Kidney glomerular epithelial cell (primary cell): ENCODE measurements at regions not wholly inside any gene's neighbourhood (a gene's known extent, or its start where the extent isn't known, plus 50 kb on each side); places are given as distances from the start of the nearest gene placed in this dataset.
"Not testable (repeated sequence)": the region's sequence is repeated elsewhere in the genome, so short reads cannot be mapped to it uniquely, and the experiment has no call there.

Experiments used
- DNase-seq: peaks from one replicate; lab custom pipeline; 2025; lab: John Stamatoyannopoulos, UW

DNA sequence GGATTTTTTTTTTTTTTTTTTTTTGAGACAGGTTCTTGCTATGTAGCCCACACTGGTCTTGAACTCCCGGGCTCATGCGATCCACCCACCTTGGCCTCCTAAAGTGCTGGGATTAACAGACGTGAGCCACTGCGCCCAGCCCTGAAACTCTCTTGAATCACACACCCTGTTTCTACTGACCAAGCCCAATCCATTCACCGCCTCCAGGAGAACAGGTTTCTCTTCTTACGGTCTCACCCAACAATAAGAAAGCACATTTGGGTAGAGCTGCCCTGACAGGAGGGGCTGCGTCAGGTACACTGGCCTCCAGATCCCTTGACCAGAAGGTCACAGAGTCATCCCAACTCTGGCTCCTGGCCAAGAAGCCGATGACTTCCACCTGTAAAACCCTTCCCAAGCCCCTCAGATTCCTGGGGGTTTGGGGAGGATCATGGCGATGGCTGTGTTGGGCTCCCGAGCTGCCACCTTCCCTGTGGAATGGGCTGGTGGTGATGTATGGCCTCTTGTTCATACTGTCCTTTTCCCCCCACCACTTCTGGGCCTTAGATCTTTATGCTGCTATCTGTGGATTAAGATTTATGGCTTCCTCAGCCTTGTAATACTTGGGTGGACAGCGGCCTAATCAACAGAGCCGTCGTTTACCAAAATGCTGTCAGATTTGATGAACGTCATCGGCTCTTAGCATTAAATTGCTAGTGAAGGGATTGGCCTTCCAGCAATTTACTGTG, 89.1 kb downstream of the KATNIP start:
- DNase-seq = no peak

DNA sequence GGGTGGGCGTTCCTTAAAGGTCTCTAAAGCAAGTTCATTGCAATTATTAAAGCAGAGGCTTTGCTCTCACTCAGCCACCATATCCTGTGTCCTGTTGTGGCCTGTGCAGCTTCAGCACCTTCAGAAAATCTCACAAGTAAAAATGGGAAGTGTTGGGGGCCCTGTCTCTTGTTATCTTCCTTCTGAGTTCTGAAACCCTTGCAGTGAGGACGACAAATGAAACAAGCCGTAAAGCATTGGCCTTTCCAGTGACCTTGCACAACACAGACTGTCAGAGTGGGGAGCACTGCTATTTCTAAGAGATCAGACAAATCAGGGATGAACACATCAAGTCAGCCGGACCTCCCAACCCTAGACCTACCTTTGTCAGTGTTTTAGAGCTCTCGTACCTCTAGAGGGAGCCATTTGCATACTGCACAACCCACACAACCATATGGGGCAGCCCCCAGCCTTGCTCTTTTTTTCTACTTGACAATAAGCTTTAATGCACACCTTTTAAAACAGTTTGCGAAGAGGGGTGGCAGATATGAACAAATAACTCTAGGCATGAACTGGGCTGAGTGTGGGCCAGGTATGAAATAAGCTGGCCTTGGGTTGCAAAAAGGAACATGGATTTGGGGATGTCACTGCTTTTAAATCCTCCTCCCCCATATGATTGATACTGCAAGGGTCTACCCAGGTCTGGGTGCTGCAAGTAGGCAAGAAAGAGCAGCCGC, 89.8 kb downstream of the KATNIP start:
- DNase-seq = peak; percentile 17

DNA sequence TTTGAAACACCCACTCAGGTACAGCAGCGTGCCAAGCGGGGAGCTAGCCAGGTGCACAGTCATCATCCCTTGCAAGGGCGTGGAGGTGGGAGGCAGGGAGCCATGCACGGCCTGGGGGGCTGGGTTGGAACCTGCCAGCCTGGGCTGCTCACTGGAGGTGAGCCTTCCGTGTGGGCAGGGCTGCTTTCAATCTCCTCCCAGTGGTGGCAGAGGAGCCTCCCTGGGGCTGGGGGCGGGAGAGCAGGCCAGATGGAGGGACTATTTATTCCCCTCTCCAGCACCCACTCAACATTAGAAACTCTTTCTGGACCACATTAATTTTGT, 90.3 kb downstream of the KATNIP start:
- no peak for DNase-seq

DNA sequence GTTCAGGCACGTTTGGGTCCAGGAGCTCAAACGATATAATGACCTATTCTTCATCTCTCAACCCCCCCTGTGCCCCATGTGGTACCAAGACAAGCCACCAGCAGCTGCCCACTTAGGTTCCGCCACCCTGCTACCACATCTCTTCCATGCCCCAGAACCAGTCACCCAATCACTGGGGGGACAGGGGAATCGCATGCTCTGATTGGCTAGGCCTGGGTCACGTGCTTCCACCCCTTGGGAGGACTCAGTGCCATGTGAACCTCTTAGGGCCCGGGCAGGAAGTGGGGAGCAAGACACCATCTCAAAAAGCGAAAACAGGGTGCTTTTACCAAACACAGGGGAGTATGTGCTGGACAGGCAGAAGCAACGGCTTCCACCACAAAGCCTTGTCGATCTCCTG, 91.3 kb downstream of the KATNIP start:
- no peak for DNase-seq

DNA sequence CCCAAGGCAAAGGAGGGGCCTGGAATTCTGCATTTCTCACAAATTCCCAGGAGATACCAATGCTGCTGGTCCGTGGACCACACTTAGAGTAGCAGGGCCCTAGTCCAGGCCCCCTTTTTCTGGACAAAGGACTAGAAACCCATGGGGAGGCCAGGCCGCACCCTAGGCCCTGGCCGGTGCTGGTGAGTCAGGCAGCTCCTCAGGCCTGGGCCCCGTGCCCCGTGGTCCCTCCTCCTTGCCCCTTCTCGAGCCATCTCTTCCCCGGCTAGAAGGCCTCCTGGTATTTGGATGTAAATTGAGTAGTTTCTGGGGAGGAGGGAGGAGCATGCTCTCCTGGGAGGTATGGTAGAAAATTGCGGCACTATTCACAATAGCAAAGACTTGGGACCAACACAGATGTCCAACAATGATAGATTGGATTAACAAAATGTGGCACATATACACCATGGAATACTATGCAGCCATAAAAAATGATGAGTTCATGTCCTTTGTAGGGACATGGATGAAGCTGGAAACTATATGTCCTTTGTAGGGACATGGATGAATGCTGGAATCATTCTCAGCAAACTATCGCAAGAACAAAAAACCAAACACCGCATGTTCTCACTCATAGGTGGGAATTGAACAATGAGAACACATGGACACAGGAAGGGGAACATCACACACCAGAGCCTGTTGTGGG, 91.9 kb downstream of the KATNIP start:
- not testable (repeated sequence) for DNase-seq

DNA sequence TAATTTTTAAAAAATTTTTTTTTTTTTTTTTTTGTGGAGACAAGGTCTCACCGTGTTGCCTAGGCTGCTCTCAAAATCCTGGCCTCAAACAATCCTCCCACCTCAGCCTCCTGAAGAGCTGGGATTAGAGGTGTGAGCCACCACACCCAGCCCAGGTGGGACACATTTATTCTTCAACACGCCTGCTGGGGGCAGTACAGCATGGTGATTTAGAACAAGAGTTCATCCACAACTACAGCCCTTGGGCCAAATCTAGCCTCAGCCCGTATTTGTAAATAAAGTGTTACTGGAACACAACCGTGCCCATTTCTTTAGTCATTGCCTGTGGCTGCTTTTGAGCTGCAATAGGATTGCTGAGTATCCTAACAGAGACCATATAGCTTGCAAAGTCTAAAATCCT, 92.8 kb downstream of the KATNIP start:
- no peak for DNase-seq

DNA sequence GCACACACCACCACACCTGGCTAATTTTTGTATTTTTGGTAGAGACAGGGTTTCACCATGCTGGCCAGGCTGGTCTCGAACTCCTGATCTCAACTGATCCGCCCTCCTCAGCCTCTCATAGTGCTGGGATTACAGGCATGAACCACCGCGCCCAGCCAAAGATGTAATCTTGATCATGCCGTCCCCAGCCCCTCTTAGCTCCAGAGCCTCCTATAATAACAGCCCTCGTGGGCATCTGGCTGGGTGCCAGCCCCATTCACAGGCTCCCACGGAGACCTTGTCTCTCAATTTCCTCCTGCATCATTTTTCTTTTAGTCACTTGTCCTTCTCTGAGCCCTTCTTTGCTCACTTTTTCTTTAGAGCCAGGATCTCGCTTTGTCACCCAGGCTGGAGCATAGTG, 94.2 kb downstream of the KATNIP start:
- no peak for DNase-seq

DNA sequence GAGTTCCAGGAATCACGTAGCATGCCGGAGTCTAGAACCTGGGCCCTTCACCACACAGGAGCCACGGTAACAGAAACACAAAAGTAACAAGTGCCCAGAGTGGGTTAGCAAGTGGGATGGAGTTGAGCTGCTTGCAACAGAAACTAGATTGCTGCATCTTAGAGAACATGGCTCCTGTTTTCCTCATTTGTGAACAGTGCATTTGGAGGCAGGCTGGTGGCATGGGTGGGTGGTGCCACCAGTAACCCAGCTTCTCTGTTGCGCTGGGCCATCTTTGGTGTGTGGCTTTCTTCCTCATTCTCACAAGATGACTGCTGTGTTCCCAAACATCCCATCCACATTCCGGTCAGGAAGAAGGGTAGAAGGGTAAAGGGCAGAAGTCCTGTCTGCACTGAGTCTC, 95.5 kb downstream of the KATNIP start:
- DNase-seq = no peak

DNA sequence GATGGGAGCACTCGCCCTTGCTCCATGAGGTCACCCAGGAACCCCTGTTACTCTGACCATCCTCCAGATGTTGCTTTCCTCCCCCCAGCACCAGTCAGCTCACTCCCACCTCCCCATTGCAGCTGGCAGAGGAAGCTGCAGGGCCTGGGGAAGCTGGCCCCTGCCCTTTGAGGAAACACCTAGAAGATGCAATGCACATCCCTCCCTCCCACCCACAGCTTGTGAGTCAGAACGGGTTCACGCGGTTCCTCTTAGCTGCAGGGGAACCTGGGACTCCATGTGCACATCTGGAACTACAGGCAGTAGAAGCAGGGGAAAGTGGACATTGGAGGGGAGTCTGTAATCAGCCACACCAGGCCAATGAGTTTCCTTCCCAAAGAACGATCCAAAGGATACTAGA, 96.9 kb downstream of the KATNIP start:
- no peak for DNase-seq

DNA sequence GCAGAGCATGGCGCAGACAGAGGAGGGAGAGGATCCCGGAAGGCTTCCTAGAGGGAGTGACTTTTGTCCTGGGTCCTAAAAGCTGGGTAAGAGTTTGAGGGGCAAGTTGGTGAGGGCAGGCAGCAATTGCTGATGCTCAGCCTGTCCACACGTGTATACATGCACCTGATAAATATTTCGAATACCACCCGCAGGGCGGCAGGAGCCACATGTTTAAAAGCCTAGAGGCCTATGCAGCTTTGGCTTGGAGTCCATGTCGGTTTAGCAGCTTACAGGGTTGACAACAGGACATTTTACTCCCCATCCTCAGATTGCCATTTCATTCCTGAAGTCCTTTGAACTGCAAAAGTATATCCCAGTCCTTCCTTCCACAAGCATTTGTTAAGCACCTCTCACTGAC, 99.1 kb downstream of the KATNIP start:
- no peak for DNase-seq

DNA sequence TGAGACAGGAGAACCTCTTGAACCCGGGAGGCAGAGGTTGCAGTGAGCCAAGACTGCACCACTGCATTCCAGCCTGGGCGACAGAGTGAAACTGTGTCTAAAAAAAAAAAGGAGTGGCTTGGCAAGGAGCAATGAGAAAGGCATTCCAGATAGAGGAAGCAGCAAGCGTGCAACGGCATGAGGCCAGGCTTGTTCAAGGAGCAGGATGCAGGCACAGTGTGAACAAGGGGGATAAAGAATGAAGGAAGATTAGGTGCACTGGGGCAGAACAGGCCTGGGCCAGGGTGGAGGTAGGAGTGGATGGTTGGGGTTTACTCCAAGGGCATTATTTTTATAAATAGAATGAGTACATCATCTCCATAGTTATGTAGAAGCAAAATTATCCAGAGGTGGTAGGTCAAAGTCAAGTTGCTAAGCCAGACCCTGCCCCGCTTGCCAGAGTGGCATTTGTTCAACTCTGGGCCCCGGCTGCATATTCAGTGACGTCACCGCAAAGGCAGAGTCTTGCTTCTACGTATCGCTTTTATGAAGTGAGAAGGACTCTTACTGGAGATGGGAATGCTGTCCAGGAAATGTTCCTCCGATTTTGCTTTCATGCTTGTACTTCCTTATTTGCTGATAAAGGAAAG, 100.2 kb downstream of the KATNIP start:
- DNase-seq = no peak

DNA sequence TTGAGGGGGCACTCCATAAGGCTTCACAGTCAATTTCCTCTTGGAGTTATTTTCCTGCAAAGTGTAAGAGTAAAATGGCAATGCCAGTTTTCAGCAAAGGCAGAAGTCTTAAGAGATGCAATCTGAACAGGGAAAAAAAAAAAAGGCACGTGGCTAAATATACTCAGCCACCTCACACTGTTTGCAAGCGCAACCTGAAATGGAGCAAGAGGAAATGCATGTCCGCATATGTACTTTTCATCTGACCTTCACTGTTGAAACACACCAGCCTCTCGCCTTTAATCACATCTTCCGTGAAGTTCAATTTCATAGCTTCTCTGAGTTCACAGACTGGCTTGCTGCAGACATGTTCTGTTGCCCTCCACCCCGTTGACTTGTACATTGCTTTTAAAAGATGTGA, 101.4 kb downstream of the KATNIP start:
- no peak for DNase-seq

DNA sequence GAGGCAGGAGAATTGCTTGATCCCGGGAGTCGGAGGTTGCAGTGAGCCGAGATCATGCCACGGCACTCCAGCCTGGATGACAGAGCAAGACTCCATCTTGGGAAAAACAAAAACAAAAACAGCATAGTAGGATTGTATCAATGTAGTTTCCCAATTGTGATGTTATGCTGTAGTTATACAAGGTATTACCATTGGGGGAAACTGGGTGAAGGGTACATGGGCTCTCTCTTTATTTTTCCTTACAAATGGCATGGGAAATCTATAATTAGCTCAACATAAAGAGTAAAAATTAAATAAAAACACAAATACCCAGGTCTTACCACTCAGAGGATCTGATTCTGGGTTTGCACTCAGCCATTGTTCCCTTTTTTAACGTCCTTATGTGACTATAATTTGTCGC, 107.9 kb downstream of the KATNIP start:
- DNase-seq = no peak

DNA sequence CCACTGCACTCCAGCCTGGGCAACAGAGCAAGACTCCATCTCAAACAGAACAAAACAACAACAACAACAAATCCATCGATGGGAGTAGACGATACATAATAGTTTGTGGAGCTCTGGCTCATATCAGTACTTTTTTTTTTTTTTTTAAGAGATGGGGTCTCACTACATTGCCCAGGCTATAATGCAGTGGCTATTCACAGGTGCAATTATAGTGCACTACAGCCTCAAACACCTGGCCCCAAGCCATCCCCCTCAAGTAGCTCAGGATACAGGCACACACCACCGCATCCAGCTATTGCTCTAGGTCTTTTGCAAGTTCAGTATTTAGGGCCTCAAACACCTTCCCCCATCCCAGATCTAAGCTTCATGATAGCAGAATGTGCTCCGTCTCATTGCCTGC, 110.6 kb downstream of the KATNIP start:
- no peak for DNase-seq

DNA sequence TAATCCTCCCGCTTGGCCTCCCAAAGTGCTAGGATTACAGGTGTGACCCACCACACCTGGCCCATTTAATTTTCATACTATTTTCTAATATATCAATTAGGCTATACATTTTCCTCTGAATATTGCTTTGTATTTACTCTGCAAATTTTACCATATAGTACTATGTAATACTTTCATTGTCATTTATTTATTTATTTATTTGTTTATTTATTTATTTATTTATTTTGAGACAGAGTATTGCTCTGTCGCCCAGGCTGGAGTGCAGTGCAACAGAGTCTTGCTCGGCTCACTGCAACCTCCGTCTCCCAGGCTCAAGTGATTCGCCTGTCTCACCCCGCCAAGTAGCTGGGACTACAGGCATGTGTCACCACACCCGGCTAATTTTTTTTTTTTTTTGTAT, 113.3 kb downstream of the KATNIP start:
- DNase-seq = not testable (repeated sequence)

DNA sequence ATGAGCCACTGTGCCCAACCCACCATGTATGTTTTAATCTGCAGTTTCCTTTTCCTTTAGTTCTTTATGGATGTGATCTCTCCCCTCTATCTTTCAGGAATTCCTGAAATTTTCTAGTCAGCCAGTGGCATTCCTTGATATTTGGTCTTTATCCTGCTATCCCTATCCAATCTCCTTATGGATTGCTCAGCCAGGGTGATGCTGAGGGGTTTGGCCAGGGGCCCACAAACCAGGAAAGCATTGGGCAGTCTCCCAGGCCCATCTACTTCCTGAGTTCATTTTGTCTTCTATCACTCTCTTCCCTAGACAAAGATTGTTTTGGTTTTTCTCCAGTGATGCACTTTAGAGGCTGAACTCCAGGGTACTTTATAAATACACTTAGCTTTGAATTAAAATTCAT, 115.9 kb downstream of the KATNIP start:
- no peak for DNase-seq

DNA sequence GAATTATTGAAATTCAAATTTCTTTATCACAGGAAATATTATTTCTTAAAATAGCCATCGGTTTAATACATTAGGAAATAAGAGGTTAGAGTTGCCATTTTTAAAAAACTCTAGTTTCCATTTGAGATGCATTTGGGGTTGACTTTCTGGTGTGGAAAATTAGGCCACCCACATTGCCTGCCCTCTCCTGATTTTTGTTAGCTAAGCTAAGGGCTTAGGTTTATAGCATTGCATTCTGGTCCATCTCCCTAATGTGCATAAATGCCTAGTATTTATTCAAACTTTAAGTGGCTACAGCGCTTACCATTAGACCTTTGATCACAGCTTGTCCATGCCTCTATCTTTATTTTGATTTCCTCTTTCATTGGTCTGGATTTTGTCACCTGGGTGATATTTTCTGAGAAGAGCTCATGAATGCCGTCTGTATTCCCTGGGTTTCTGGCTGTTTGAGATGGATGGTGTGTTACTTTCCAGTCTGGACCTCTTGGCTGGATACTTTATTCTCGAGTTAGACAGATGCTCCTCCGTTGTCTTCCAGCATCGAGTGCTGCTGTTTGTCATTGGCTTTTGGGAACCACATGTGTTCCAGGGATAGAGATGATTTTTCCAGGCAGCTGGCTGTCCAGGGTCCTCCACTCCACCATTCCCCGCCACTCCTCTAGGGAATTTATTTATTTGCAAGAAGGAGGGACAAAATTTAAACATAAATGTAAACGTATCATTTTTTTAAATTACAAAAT, 120.3 kb downstream of the KATNIP start:
- no peak for DNase-seq

DNA sequence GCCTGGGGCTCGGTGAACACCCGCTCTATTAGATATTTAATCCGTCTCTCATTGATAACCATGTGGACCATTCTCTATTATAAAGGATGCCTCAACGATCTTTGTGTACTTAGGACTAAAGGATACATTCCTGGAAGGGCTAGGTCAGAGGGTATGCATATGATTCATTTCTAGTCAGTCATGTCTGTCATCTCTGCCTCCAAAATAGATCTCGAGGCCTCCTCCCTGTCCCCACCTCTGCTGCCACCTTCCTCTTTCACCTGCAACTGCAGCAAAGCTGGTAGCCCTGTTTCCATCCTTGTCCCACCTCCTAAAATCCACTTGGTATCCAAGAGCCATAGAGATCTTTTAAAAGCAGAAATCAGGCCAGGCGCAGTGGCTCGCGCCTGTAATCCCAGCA, 121.5 kb downstream of the KATNIP start:
- no peak for DNase-seq

DNA sequence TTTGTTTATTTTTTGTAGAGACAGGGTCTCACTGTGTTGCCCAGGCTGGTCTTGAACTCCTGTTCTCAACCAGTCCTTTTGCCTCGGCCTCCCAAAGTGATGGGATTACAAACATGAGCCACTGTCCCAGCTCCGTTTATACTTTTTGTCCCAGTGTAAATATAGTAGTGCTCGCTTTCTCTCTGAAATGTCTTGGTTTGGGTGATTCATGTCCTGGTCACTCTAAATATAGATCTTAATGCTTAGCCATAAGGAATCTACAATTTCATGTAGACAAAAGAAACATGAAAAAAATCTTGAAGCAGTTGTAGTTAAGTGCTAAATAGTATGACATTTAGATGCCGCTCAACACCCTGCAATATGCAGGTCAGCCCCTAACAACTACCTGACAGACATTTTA, 126.9 kb downstream of the KATNIP start:
- DNase-seq = peak; percentile 23

DNA sequence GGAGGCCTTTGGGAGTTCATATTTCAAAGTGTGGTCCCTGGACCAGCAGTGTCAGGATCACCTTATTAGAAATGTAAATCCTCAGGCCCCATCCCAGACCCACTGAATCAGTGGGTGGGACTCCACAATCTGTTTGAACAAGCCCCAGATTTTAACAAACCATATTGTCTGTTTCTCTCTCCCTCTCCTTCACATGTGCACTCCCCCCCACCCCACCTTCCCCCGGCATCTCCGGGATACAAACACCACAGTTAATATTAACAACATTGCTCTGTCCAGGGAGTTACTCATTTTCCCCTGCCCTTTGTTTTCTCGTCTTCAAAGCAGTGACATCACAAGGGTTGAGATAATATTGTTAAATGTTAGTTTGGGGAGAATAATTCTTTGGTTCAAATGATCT, 127.3 kb downstream of the KATNIP start:
- peak; percentile 72 for DNase-seq

DNA sequence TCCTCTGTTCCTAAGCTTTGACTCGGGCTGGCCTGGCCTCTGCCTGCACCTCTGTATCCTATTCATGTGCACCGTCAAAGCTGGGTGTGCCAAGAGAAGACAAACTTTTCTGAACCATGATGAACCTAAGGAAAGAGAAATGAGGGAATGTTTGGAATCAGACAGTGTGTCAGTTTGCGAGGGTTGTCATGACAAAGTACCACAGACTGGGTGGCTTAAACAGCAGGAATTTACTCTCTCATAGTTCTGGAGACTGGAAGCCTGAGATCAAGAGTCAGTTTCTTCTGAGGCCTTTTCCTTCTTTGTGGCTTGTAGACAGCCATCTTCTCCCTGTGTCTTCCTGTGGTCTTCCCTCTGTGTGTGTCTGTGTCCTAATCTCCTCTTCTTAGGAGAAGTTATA, 129.0 kb downstream of the KATNIP start:
- DNase-seq = peak; percentile 8

DNA sequence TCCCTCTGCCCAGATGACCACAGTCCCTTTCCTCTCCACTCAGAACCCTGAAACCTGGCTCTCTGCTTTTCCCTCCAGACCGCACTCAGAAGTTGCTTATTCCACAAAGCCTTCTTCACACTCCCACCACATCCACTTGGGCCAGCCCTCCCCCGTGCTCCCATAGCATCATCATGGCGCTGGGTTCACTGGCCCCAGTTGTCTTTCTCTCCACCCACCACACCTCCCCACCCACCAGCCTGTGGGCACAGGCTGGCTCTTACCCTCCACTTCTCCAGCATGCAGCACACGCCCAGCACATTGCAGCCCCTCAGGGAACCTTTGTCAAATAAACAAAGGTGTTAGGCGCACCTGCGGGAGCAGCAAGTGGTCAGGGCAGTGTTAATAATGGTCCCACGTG, 130.0 kb downstream of the KATNIP start:
- DNase-seq = no peak
